AG04450 (cell line): ENCODE measurements at regions not wholly inside any gene's neighbourhood (a gene's known extent, or its start where the extent isn't known, plus 50 kb on each side); places are given as distances from the start of the nearest gene placed in this dataset.
"Not testable (repeated sequence)": the region's sequence is repeated elsewhere in the genome, so short reads cannot be mapped to it uniquely, and the experiment has no call there.

Source experiments
- CTCF ChIA-PET: fragments of 300-600, 350-600 bp; formaldehyde crosslinking; extraction: SDS; loops from one replicate; lab custom pipeline; 2022; ENCODE audit warnings: antibody characterized with exemption, inconsistent platforms; lab: Charles Lee
- POLR2A ChIA-PET: fragments of 350-600 bp; formaldehyde crosslinking; extraction: SDS; loops from one replicate; lab custom pipeline; 2021; ENCODE audit warnings: antibody characterized with exemption, inconsistent platforms; lab: Yijun Ruan, JAX
- DNase-seq: peaks from one replicate; pipeline ENCODE4 v3.0.0-alpha.2; 2011; ENCODE audit warnings: low read depth, low spot score
- H3K27ac ChIP-seq: one replicate; pipeline ENCODE4 v1.5.1; 2012; ENCODE audit warnings: low read depth, low read length, control low read depth
- H3K27me3 ChIP-seq: one replicate; pipeline ENCODE4 v1.6.0; 2012; ENCODE audit warnings: low read length; ENCODE audit not compliant: control insufficient read depth, insufficient read depth
- H3K4me3 ChIP-seq: 2 replicates; pipeline ENCODE4 v1.5.1; 2011; ENCODE audit warnings: mild to moderate bottlenecking, low read depth, low read length, control low read depth
- H3K9me3 ChIP-seq: 2 replicates; pipeline ENCODE4 v1.5.1; 2012; ENCODE audit warnings: low read length; ENCODE audit not compliant: control insufficient read depth, insufficient read depth
- CTCF ChIP-seq: IDR thresholded peaks from 2 replicates; pipeline ENCODE4 v1.5.1; 2011; ENCODE audit warnings: low read depth, low read length, control low read depth, inconsistent platforms

- TF ChIP-seq CTCF, result no peak
- ChIA-PET CTCF (interaction anchor here (1.6 kb wide), 1 partner anchor 222 kb away, joined by 7 read pairs; no protein-coding TSS in a partner anchor), POLR2A (no interaction called here)
- H3K9me3 ChIP-seq, result no peaks in the 10 kb centered on the region
- no peak overlapping the region for H3K4me3 ChIP-seq
- no peak overlapping the region for H3K27ac ChIP-seq
- no peaks in the 10 kb centered on the region for H3K27me3 ChIP-seq
- DNase-seq, result no peak
These were observed 454.7 kb downstream of the SQOR start for GRCh38 chr15:46089467-46089935.

GRCh38 chr15:46091860-46092450 lies 457.1 kb downstream of the SQOR start:
- no peak overlapping the region for H3K4me3 ChIP-seq
- DNase-seq, result peak; percentile 4
- CTCF ChIA-PET, result interaction anchor here (0.5 to 2.9 kb wide), 6 partner anchors 12 to 365 kb away, joined by 3 to 16 read pairs (median 5); no protein-coding TSS in a partner anchor
- peak; percentile 63 for TF ChIP-seq CTCF
- H3K27me3 ChIP-seq, result no peaks in the 10 kb centered on the region
- no peaks in the 10 kb centered on the region for H3K9me3 ChIP-seq
- no peak overlapping the region for H3K27ac ChIP-seq
- POLR2A ChIA-PET, result no interaction called here

GRCh38 chr15:46098006-46098405 lies 463.2 kb downstream of the SQOR start:
- H3K27ac ChIP-seq, H3K4me3 ChIP-seq, DNase-seq, H3K27me3 ChIP-seq, POLR2A ChIA-PET, H3K9me3 ChIP-seq, CTCF ChIA-PET: not testable (repeated sequence)

- peaks cover 7% of the 10 kb centered on the region; the same call in 1 of the 2 replicates for H3K9me3 ChIP-seq
- DNase-seq, result no peak
- no peaks in the 10 kb centered on the region for H3K27me3 ChIP-seq
- no peak overlapping the region for H3K4me3 ChIP-seq
- H3K27ac ChIP-seq, result no peak overlapping the region
- ChIA-PET POLR2A (no interaction called here), CTCF (no interaction called here)
- no peak for TF ChIP-seq CTCF
These were observed 475.9 kb downstream of the SQOR start for GRCh38 chr15:46110755-46111154.

- Histone ChIP-seq H3K9me3 (peaks cover 7% of the 10 kb centered on the region; the same call in 1 of the 2 replicates), H3K4me3 (no peak overlapping the region), H3K27ac (no peak overlapping the region), H3K27me3 (no peaks in the 10 kb centered on the region)
- POLR2A ChIA-PET, result no interaction called here
- TF ChIP-seq CTCF, result no peak
- DNase-seq, result no peak
- CTCF ChIA-PET, result interaction anchor here (1.1 kb wide), 1 partner anchor 19 kb away, joined by 4 read pairs; no protein-coding TSS in a partner anchor
These were observed 476.9 kb downstream of the SQOR start for GRCh38 chr15:46111730-46112129.
